GM12878 (cell line): ENCODE measurements at regions not wholly inside any gene's neighbourhood (a gene's known extent, or its start where the extent isn't known, plus 50 kb on each side); places are given as distances from the start of the nearest gene placed in this dataset.

ENCODE experiments used
- BMI1 ChIP-seq: fragments of 450-650 bp; IDR thresholded peaks from 2 replicates; pipeline ENCODE4 v1.6.1; 2016; ENCODE audit warnings: mild to moderate bottlenecking, moderate library complexity, borderline replicate concordance
- EZH2 ChIP-seq: IDR thresholded peaks from 2 replicates; pipeline ENCODE4 v1.6.1; 2012; ENCODE audit warnings: low read depth, mild to moderate bottlenecking, control low read depth, inconsistent platforms, low read length, borderline replicate concordance; ENCODE audit not compliant: control insufficient read depth
- JUND ChIP-seq: IDR thresholded peaks from 2 replicates; pipeline ENCODE4 v1.6.1; 2012; ENCODE audit warnings: low read depth, mild to moderate bottlenecking, low read length, improper control_type of control experiment, moderate library complexity
- MYC ChIP-seq: IDR thresholded peaks from 2 replicates; pipeline ENCODE4 v1.6.1; 2011; ENCODE audit warnings: mild to moderate bottlenecking, low read length, moderate library complexity, inconsistent platforms; ENCODE audit not compliant: insufficient read depth, insufficient replicate concordance, insufficient read length, severe bottlenecking
- POLR2A ChIP-seq: IDR thresholded peaks from 2 replicates; pipeline ENCODE4 v1.6.1; 2011; ENCODE audit warnings: low read depth, mild to moderate bottlenecking, low read length
- SUZ12 ChIP-seq: fragments of 200-600 bp; sonication (generic); IDR thresholded peaks from one replicate; pipeline ENCODE4 v1.6.1; 2018; ENCODE audit warnings: antibody characterized with exemption, mild to moderate bottlenecking; ENCODE audit not compliant: unreplicated experiment
- TF ChIP-seq, protein P1 (sequence below), 3 experiments: IDR thresholded peaks in 2 of 3; conservative IDR thresholded peaks in 1 of 3; 2 replicates each; pipeline ENCODE4 v1.5.1; 2011; ENCODE audit warnings: low read depth in 3 of 3, low read length in 3 of 3, mild to moderate bottlenecking in 3 of 3, control low read depth in 2 of 3, moderate library complexity in 2 of 3, inconsistent platforms in 1 of 3, mixed read lengths in 1 of 3; ENCODE audit not compliant: control insufficient read depth in 2 of 3, insufficient read depth in 1 of 3; ENCODE audit errors: extremely low read depth in 1 of 3
- TF ChIP-seq, protein P2 (sequence below): IDR thresholded peaks from 2 replicates; pipeline ENCODE4 v1.6.1; 2011; ENCODE audit warnings: low read depth, mild to moderate bottlenecking, low read length, moderate library complexity, borderline replicate concordance; ENCODE audit errors: extremely low read depth
- TF ChIP-seq, protein P3 (sequence below): IDR thresholded peaks from 2 replicates; pipeline ENCODE4 v1.6.1; 2011; ENCODE audit warnings: borderline replicate concordance, low read depth, mild to moderate bottlenecking, moderate library complexity, mixed read lengths, low read length; ENCODE audit not compliant: insufficient read depth; ENCODE audit errors: extremely low read length
- TF ChIP-seq, protein P4 (sequence below): IDR thresholded peaks from 2 replicates; pipeline ENCODE4 v1.6.1; 2012; ENCODE audit warnings: low read depth, low read length, improper control_type of control experiment

DNA sequence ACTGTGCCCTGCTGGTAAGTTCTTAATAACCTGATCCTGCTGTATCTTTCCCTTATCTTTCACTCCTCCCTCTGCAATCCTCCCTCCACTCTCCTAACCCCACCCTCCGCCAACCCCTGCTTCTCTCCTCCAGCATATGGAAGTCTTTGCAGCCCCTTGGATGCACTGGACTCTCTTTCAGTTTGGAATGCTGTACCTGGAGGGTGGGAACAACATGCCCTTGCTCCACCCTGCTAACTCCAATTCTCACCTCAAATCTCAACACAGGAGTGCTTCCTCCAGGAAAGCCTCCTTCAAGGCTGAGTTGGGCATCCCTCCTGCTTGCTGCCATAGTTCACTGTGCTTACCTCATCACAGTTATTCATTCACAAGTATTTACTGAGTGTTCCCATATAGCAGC, 52.8 kb upstream of the LDLRAD3 start:
- TF ChIP-seq BMI1 (no peak), SUZ12 (no peak), MYC (no peak), EZH2 (no peak), JUND (no peak), POLR2A (no peak)
- TF ChIP-seq, protein P1, sequence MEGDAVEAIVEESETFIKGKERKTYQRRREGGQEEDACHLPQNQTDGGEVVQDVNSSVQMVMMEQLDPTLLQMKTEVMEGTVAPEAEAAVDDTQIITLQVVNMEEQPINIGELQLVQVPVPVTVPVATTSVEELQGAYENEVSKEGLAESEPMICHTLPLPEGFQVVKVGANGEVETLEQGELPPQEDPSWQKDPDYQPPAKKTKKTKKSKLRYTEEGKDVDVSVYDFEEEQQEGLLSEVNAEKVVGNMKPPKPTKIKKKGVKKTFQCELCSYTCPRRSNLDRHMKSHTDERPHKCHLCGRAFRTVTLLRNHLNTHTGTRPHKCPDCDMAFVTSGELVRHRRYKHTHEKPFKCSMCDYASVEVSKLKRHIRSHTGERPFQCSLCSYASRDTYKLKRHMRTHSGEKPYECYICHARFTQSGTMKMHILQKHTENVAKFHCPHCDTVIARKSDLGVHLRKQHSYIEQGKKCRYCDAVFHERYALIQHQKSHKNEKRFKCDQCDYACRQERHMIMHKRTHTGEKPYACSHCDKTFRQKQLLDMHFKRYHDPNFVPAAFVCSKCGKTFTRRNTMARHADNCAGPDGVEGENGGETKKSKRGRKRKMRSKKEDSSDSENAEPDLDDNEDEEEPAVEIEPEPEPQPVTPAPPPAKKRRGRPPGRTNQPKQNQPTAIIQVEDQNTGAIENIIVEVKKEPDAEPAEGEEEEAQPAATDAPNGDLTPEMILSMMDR (IDR thresholded peaks at IDR 0.05 in 2 of 3, conservative IDR thresholded peaks at IDR 0.05 in 1 of 3; ENCODE audit: control insufficient read depth in 2 of 3, extremely low read depth in 1 of 3, insufficient read depth in 1 of 3, low read depth in 3 of 3, low read length in 3 of 3): no peak
- TF ChIP-seq, protein P2, sequence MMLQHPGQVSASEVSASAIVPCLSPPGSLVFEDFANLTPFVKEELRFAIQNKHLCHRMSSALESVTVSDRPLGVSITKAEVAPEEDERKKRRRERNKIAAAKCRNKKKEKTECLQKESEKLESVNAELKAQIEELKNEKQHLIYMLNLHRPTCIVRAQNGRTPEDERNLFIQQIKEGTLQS: no peak
- TF ChIP-seq, protein P3, sequence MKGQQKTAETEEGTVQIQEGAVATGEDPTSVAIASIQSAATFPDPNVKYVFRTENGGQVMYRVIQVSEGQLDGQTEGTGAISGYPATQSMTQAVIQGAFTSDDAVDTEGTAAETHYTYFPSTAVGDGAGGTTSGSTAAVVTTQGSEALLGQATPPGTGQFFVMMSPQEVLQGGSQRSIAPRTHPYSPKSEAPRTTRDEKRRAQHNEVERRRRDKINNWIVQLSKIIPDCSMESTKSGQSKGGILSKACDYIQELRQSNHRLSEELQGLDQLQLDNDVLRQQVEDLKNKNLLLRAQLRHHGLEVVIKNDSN: no peak
- TF ChIP-seq, protein P4, sequence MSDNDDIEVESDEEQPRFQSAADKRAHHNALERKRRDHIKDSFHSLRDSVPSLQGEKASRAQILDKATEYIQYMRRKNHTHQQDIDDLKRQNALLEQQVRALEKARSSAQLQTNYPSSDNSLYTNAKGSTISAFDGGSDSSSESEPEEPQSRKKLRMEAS: no peak
